Neural progenitor cell (in vitro differentiated cells): ENCODE measurements at regions not wholly inside any gene's neighbourhood (a gene's known extent, or its start where the extent isn't known, plus 50 kb on each side); places are given as distances from the start of the nearest gene placed in this dataset.

Source experiments
- DNase-seq: peaks from one replicate; pipeline ENCODE4 v3.0.0-alpha.2; 2016; ENCODE audit warnings: low spot score
- H2AFZ ChIP-seq: fragments of 200-600 bp; sonication (generic); replicated peaks from 2 replicates; pipeline ENCODE4 v1.6.1; 2016; ENCODE audit warnings: antibody characterized with exemption
- H3F3A ChIP-seq: fragments of 200-600 bp; sonication (generic); 2 replicates; pipeline ENCODE4 v1.6.1; 2016; ENCODE audit warnings: antibody characterized with exemption, low read depth
- H3K27ac ChIP-seq: fragments of 200-600 bp; sonication (generic); 2 replicates; pipeline ENCODE4 v1.5.1; 2016; ENCODE audit warnings: mild to moderate bottlenecking
- H3K27me3 ChIP-seq: fragments of 200-600 bp; sonication (generic); 2 replicates; pipeline ENCODE4 v1.6.1; 2016; ENCODE audit warnings: mild to moderate bottlenecking, moderate library complexity
- H3K36me3 ChIP-seq: fragments of 200-600 bp; sonication (generic); 2 replicates; pipeline ENCODE4 v1.5.1; 2016
- H3K4me1 ChIP-seq: fragments of 200-600 bp; sonication (generic); 2 replicates; pipeline ENCODE4 v1.6.1; 2016; ENCODE audit warnings: mixed run types
- H3K4me2 ChIP-seq: fragments of 200-600 bp; sonication (generic); 2 replicates; pipeline ENCODE4 v1.6.1; 2016
- H3K4me3 ChIP-seq: fragments of 200-600 bp; sonication (generic); 2 replicates; pipeline ENCODE4 v1.5.1; 2016
- H3K79me2 ChIP-seq: fragments of 200-600 bp; sonication (generic); 2 replicates; pipeline ENCODE4 v1.6.1; 2016; ENCODE audit warnings: low read depth
- H3K9ac ChIP-seq: fragments of 200-600 bp; sonication (generic); 2 replicates; pipeline ENCODE4 v1.6.1; 2016
- H3K9me3 ChIP-seq: fragments of 200-600 bp; sonication (generic); 2 replicates; pipeline ENCODE4 v1.5.1; 2016; ENCODE audit warnings: low read depth
- H4K20me1 ChIP-seq: fragments of 200-600 bp; sonication (generic); 2 replicates; pipeline ENCODE4 v1.6.1; 2016; ENCODE audit warnings: low read depth
- H3K27ac Mint-ChIP-seq: 3 replicates; pipeline ENCODE4 v1.8.0; 2021; ENCODE audit warnings: mixed read lengths
- H3K27me3 Mint-ChIP-seq: 2 replicates; pipeline ENCODE4 v1.8.0; 2022; ENCODE audit warnings: low read depth, mild to moderate bottlenecking, inconsistent platforms, moderate library complexity, mixed read lengths; ENCODE audit not compliant: insufficient read depth
- H3K36me3 Mint-ChIP-seq: 3 replicates; pipeline ENCODE4 v1.8.0; 2021; ENCODE audit warnings: mixed read lengths
- H3K4me1 Mint-ChIP-seq: 3 replicates; pipeline ENCODE4 v1.8.0; 2021; ENCODE audit warnings: mixed read lengths
- H3K4me3 Mint-ChIP-seq: 3 replicates; pipeline ENCODE4 v1.8.0; 2021; ENCODE audit warnings: mild to moderate bottlenecking, moderate library complexity, mixed read lengths
- H3K9me3 Mint-ChIP-seq: 3 replicates; pipeline ENCODE4 v1.8.0; 2020; ENCODE audit warnings: mixed read lengths
- CTCF ChIP-seq: fragments of 200-600 bp; sonication (generic); IDR thresholded peaks from 2 replicates; pipeline ENCODE4 v1.5.1; 2017; ENCODE audit warnings: antibody characterized with exemption, mild to moderate bottlenecking
- EZH2 ChIP-seq: fragments of 200-600 bp; sonication (generic); IDR thresholded peaks from 2 replicates; pipeline ENCODE4 v1.6.1; 2017; ENCODE audit warnings: antibody characterized with exemption, mild to moderate bottlenecking, moderate library complexity
- EZH2phosphoT487 ChIP-seq: fragments of 200-600 bp; sonication (generic); IDR thresholded peaks from 2 replicates; pipeline ENCODE4 v1.6.1; 2017; ENCODE audit warnings: antibody characterized with exemption

- Mint-ChIP-seq H3K4me1 (peaks cover 14% of the 10 kb centered on the region), H3K27me3 (peaks cover 7% of the 10 kb centered on the region), H3K9me3 (peaks cover 4% of the 10 kb centered on the region), H3K4me3 (no peak overlapping the region), H3K36me3 (peaks cover 2% of the 10 kb centered on the region), H3K27ac (no peak overlapping the region)
- H3K27ac ChIP-seq: no peak overlapping the region
- H3K9ac ChIP-seq: no peak overlapping the region
- no peaks in the 10 kb centered on the region for H4K20me1 ChIP-seq
- peaks cover 22% of the 10 kb centered on the region for H3K4me1 ChIP-seq
- no peaks in the 10 kb centered on the region for H3K79me2 ChIP-seq
- DNase-seq: no peak
- peaks cover 29% of the 10 kb centered on the region for H3F3A ChIP-seq
- H3K4me3 ChIP-seq: no peak overlapping the region
- no peaks in the 10 kb centered on the region for H3K9me3 ChIP-seq
- no peaks in the 10 kb centered on the region for H3K36me3 ChIP-seq
- no peaks in the 10 kb centered on the region for H3K27me3 ChIP-seq
- no peak overlapping the region for H3K4me2 ChIP-seq
- no peak for TF ChIP-seq EZH2
- no peak for TF ChIP-seq CTCF
- TF ChIP-seq EZH2phosphoT487: no peak
- H2AFZ ChIP-seq: no peak overlapping the region
These were observed 242.8 kb downstream of the CCSER2 start for GRCh38 chr10:84571146-84571545.

GRCh38 chr10:84574102-84574501 lies 245.7 kb downstream of the CCSER2 start:
- H3K27me3 ChIP-seq: no peaks in the 10 kb centered on the region
- Mint-ChIP-seq H3K4me1 (no peaks in the 10 kb centered on the region), H3K9me3 (peaks cover 4% of the 10 kb centered on the region), H3K4me3 (no peak overlapping the region), H3K27ac (no peak overlapping the region), H3K27me3 (peaks cover 4% of the 10 kb centered on the region), H3K36me3 (no peaks in the 10 kb centered on the region)
- H3K27ac ChIP-seq: no peak overlapping the region
- TF ChIP-seq EZH2 (no peak), EZH2phosphoT487 (no peak), CTCF (peak; percentile 45)
- H4K20me1 ChIP-seq: no peaks in the 10 kb centered on the region
- no peak overlapping the region for H3K9ac ChIP-seq
- H3K4me3 ChIP-seq: no peak overlapping the region
- no peaks in the 10 kb centered on the region for H3K36me3 ChIP-seq
- H2AFZ ChIP-seq: no peak overlapping the region
- H3K4me2 ChIP-seq: no peak overlapping the region
- no peaks in the 10 kb centered on the region for H3K4me1 ChIP-seq
- peaks cover 4% of the 10 kb centered on the region for H3K9me3 ChIP-seq
- no peaks in the 10 kb centered on the region for H3K79me2 ChIP-seq
- no peak for DNase-seq
- H3F3A ChIP-seq: no peaks in the 10 kb centered on the region

GRCh38 chr10:84581976-84582375 lies 253.6 kb downstream of the CCSER2 start:
- no peaks in the 10 kb centered on the region for H4K20me1 ChIP-seq
- TF ChIP-seq EZH2: no peak
- no peak for TF ChIP-seq CTCF
- no peak for TF ChIP-seq EZH2phosphoT487
- H3K27ac Mint-ChIP-seq: no peak overlapping the region

More at GRCh38 chr10:84581976-84582375, 253.6 kb downstream of the CCSER2 start:
- Mint-ChIP-seq H3K4me1 (peaks cover 11% of the 10 kb centered on the region), H3K27me3 (peaks cover 4% of the 10 kb centered on the region), H3K36me3 (no peaks in the 10 kb centered on the region), H3K9me3 (peaks cover 2% of the 10 kb centered on the region), H3K4me3 (no peak overlapping the region)
- Histone ChIP-seq H3K9ac (no peak overlapping the region), H3K27ac (no peak overlapping the region), H3K79me2 (no peaks in the 10 kb centered on the region), H3K4me3 (no peak overlapping the region), H3K4me2 (no peak overlapping the region), H3K36me3 (no peaks in the 10 kb centered on the region), H3K4me1 (no peaks in the 10 kb centered on the region), H3K9me3 (no peaks in the 10 kb centered on the region), H3K27me3 (no peaks in the 10 kb centered on the region), H3F3A (no peaks in the 10 kb centered on the region), H2AFZ (no peak overlapping the region)
- no peak for DNase-seq
